H1 (cell line): ENCODE measurements at regions not wholly inside any gene's neighbourhood (a gene's known extent, or its start where the extent isn't known, plus 50 kb on each side); places are given as distances from the start of the nearest gene placed in this dataset.
"Not testable (repeated sequence)": the region's sequence is repeated elsewhere in the genome, so short reads cannot be mapped to it uniquely, and the experiment has no call there.

ENCODE experiments used
- CTCF ChIA-PET: fragments of 300-600 bp; sonication (Branson Sonifier 250); formaldehyde crosslinking; loops from one replicate; lab custom pipeline; 2021; ENCODE audit not compliant: partially characterized antibody; lab: Charles Lee
- POLR2A ChIA-PET: fragments of 300-600 bp; sonication (Branson Sonifier 250); formaldehyde crosslinking; loops from one replicate; lab custom pipeline; 2021; ENCODE audit warnings: inconsistent platforms; ENCODE audit not compliant: partially characterized antibody; lab: Charles Lee
- DNase-seq, 2 experiments: peaks; one replicate each; pipeline versions ENCODE4 v3.0.0 to v3.0.0-alpha.2; 2010 to 2022; ENCODE audit warnings: low spot score in 2 of 2, low read depth in 1 of 2, mixed read lengths in 1 of 2
- FAIRE-seq: peaks from 2 replicates; lab custom pipeline; 2011; peaks lifted over from hg19 to GRCh38; lab: Jason Lieb, UNC
- H2AFZ ChIP-seq: 2 replicates; pipeline ENCODE4 v1.8.1; 2012; ENCODE audit warnings: low read length, inconsistent platforms
- H2AK5ac ChIP-seq: 2 replicates; pipeline ENCODE4 v1.6.1; 2013; ENCODE audit warnings: low read depth, low read length
- H2BK120ac ChIP-seq: replicated peaks from 2 replicates; pipeline ENCODE3; 2013; ENCODE audit warnings: low read depth, low read length, inconsistent platforms
- H2BK12ac ChIP-seq: 2 replicates; pipeline ENCODE4 v1.6.1; 2013; ENCODE audit warnings: low read depth, low read length
- H2BK15ac ChIP-seq: 2 replicates; pipeline ENCODE4 v1.6.1; 2013; ENCODE audit warnings: low read length
- H2BK20ac ChIP-seq: 2 replicates; pipeline ENCODE4 v1.6.1; 2013; ENCODE audit warnings: low read length
- H2BK5ac ChIP-seq: 2 replicates; pipeline ENCODE4 v1.6.1; 2013; ENCODE audit warnings: low read depth, low read length
- H3K14ac ChIP-seq: 2 replicates; pipeline ENCODE4 v1.6.1; 2013; ENCODE audit warnings: inconsistent platforms; ENCODE audit not compliant: insufficient read length
- H3K18ac ChIP-seq: 2 replicates; pipeline ENCODE4 v1.6.1; 2013; ENCODE audit warnings: low read length; ENCODE audit errors: extremely low read depth
- H3K23ac ChIP-seq: 2 replicates; pipeline ENCODE4 v1.6.1; 2013; ENCODE audit warnings: inconsistent platforms; ENCODE audit not compliant: insufficient read length
- H3K23me2 ChIP-seq: 2 replicates; pipeline ENCODE4 v1.6.1; 2013; ENCODE audit warnings: low read depth, low read length
- H3K27ac ChIP-seq: 2 replicates; pipeline ENCODE4 v1.6.1; 2011; ENCODE audit warnings: low read depth, low read length, inconsistent platforms
- H3K27me3 ChIP-seq, 4 experiments: replicated peaks in 1 of 4; 1 replicate in 1 of 4; 2 replicates in 3 of 4; pipeline versions ENCODE4 v1.6.1 to v1.8.1; 2011 to 2013; ENCODE audit warnings: low read length in 3 of 4, mild to moderate bottlenecking in 3 of 4, inconsistent platforms in 2 of 4, mixed read lengths in 2 of 4, moderate library complexity in 1 of 4; ENCODE audit not compliant: control insufficient read depth in 3 of 4, insufficient read depth in 3 of 4; ENCODE audit errors: extremely low read depth in 1 of 4
- H3K36me3 ChIP-seq, 4 experiments: 2 replicates each; pipeline versions ENCODE4 v1.6.1 to v1.8.1; 2011 to 2013; ENCODE audit warnings: mild to moderate bottlenecking in 4 of 4, low read length in 3 of 4, moderate library complexity in 2 of 4, control low read depth in 1 of 4, inconsistent platforms in 1 of 4; ENCODE audit not compliant: insufficient read depth in 4 of 4, control insufficient read depth in 2 of 4
- H3K4ac ChIP-seq: replicated peaks from 2 replicates; pipeline ENCODE3; 2013; ENCODE audit warnings: low read length, low read depth, mixed read lengths, inconsistent platforms; ENCODE audit not compliant: insufficient read length
- H3K4me1 ChIP-seq, 4 experiments: replicated peaks in 1 of 4; 1 replicate in 1 of 4; 2 replicates in 3 of 4; pipeline versions ENCODE4 v1.6.1 to v1.8.1; 2011 to 2013; ENCODE audit warnings: low read length in 3 of 4, inconsistent platforms in 2 of 4, mixed read lengths in 1 of 4; ENCODE audit not compliant: insufficient read depth in 4 of 4, control insufficient read depth in 3 of 4
- H3K4me2 ChIP-seq, 2 experiments: 2 replicates each; pipeline versions ENCODE4 v1.6.1 to v1.8.1; 2011 to 2013; ENCODE audit warnings: low read depth in 2 of 2, low read length in 2 of 2, control low read depth in 1 of 2, inconsistent platforms in 1 of 2, mild to moderate bottlenecking in 1 of 2; ENCODE audit not compliant: insufficient read depth in 1 of 2
- H3K4me3 ChIP-seq, 4 experiments: fragments of 200-600, 300-600 bp in 1 of 4; sonication (generic), shearing (Covaris generic), sonication (Bioruptor Twin) in 1 of 4; 2 replicates each; pipeline versions ENCODE4 v1.5.1 to v1.8.1; 2011 to 2016; ENCODE audit warnings: low read length in 4 of 4, low read depth in 3 of 4, control low read depth in 2 of 4, inconsistent platforms in 2 of 4, mild to moderate bottlenecking in 2 of 4, mixed read lengths in 1 of 4, moderate library complexity in 1 of 4; ENCODE audit not compliant: insufficient read depth in 2 of 4; ENCODE audit errors: extremely low read depth in 1 of 4
- H3K56ac ChIP-seq: replicated peaks from 2 replicates; pipeline ENCODE3; 2013; ENCODE audit warnings: low read depth, mild to moderate bottlenecking, mixed read lengths, low read length, inconsistent platforms; ENCODE audit not compliant: insufficient read length
- H3K79me1 ChIP-seq: 2 replicates; pipeline ENCODE4 v1.6.1; 2013; ENCODE audit warnings: low read depth, low read length, control low read depth
- H3K79me2 ChIP-seq, 2 experiments: 2 replicates each; pipeline versions ENCODE4 v1.6.1 to v1.8.1; 2012 to 2013; ENCODE audit warnings: low read length in 2 of 2, mild to moderate bottlenecking in 2 of 2, inconsistent platforms in 1 of 2; ENCODE audit not compliant: insufficient read depth in 2 of 2, control insufficient read depth in 1 of 2
- H3K9ac ChIP-seq, 4 experiments: replicated peaks in 1 of 4; 1 replicate in 1 of 4; 2 replicates in 3 of 4; pipeline versions ENCODE4 v1.6.1 to v1.8.1; 2011 to 2013; ENCODE audit warnings: low read depth in 3 of 4, low read length in 3 of 4, control low read depth in 2 of 4, mild to moderate bottlenecking in 2 of 4, moderate library complexity in 2 of 4, inconsistent platforms in 1 of 4; ENCODE audit errors: extremely low read depth in 1 of 4
- H3K9me3 ChIP-seq, 2 experiments: 2 replicates each; pipeline versions ENCODE4 v1.6.1 to v1.8.1; 2012 to 2013; ENCODE audit warnings: mild to moderate bottlenecking in 2 of 2, moderate library complexity in 2 of 2, control low read depth in 1 of 2, inconsistent platforms in 1 of 2, low read depth in 1 of 2, low read length in 1 of 2, mixed read lengths in 1 of 2; ENCODE audit not compliant: insufficient read depth in 2 of 2
- H4K20me1 ChIP-seq, 2 experiments: replicated peaks in 1 of 2; 2 replicates each; pipeline versions ENCODE3 to v1.8.1; 2011 to 2013; ENCODE audit warnings: inconsistent platforms in 2 of 2, low read length in 2 of 2, mild to moderate bottlenecking in 1 of 2; ENCODE audit not compliant: insufficient read depth in 2 of 2, control insufficient read depth in 1 of 2
- H4K5ac ChIP-seq: 2 replicates; pipeline ENCODE4 v1.6.1; 2013; ENCODE audit warnings: low read length, low read depth, mixed read lengths, inconsistent platforms; ENCODE audit not compliant: insufficient read length
- H4K8ac ChIP-seq: 2 replicates; pipeline ENCODE4 v1.8.0; 2013; ENCODE audit warnings: mild to moderate bottlenecking, moderate library complexity, low read length, inconsistent platforms; ENCODE audit not compliant: insufficient read depth; ENCODE audit errors: extremely low read depth
- H4K91ac ChIP-seq: replicated peaks from 2 replicates; pipeline ENCODE3; 2013; ENCODE audit warnings: low read length, mixed read lengths, inconsistent platforms; ENCODE audit not compliant: insufficient read length
- WGBS, 2 experiments: shearing (Covaris generic) in 1 of 2; methylation state at CpG; one replicate each; pipeline versions ENCODE4 v1.1.6 to v1.1.7; 2013 to 2015; ENCODE audit warnings: low lambda C conversion rate in 2 of 2, mixed read lengths in 2 of 2, inconsistent platforms in 1 of 2, low coverage in 1 of 2, missing lambda C conversion rate in 1 of 2; ENCODE audit not compliant: insufficient replicate concordance in 2 of 2, insufficient coverage in 1 of 2, insufficient read length in 1 of 2; ENCODE audit errors: extremely low coverage in 1 of 2, missing lambda C conversion rate in 1 of 2; 5-methylcytosine and 5-hydroxymethylcytosine counted together

GRCh38 chr4:3910161-3910950 is 144.2 kb downstream of the ADRA2C start:
- H2BK120ac ChIP-seq, H3K9ac ChIP-seq, POLR2A ChIA-PET, H3K23me2 ChIP-seq, H2AFZ ChIP-seq, H3K9me3 ChIP-seq, H3K4ac ChIP-seq, H2BK20ac ChIP-seq, H4K5ac ChIP-seq, H3K36me3 ChIP-seq, DNase-seq, H3K4me1 ChIP-seq, H3K27me3 ChIP-seq, H3K14ac ChIP-seq, H3K18ac ChIP-seq, H3K23ac ChIP-seq, H4K20me1 ChIP-seq, H4K8ac ChIP-seq, H3K56ac ChIP-seq, H3K79me2 ChIP-seq, H2BK15ac ChIP-seq, FAIRE-seq, H3K79me1 ChIP-seq, H3K27ac ChIP-seq, H3K4me3 ChIP-seq, H3K4me2 ChIP-seq, H4K91ac ChIP-seq, H2BK5ac ChIP-seq: not testable (repeated sequence)
- CTCF ChIA-PET = interaction anchor here (0.6 to 1.4 kb wide), 6 partner anchors 9 to 1490 kb away, joined by 3 to 9 read pairs (median 3); no protein-coding TSS in a partner anchor
- 0 out of 2 replicates have a peak overlapping the region, but pooled peaks have one; percentile 70 for H2AK5ac ChIP-seq
- WGBS, 2 experiments = 94% methylated on average over 14 of the region's 14 CpGs; no CpG with 5 or more reads in 1 of the 2 experiments
- H2BK12ac ChIP-seq = 0 out of 2 replicates have a peak overlapping the region, but pooled peaks have one; percentile 62
